22Rv1 (cell line): ENCODE measurements at regions not wholly inside any gene's neighbourhood (a gene's known extent, or its start where the extent isn't known, plus 50 kb on each side); places are given as distances from the start of the nearest gene placed in this dataset.

ENCODE experiments used
- H3K27ac ChIP-seq: fragments of 450-650 bp; 2 replicates; pipeline ENCODE4 v1.5.1; 2017
- CTCF ChIP-seq: fragments of 450-650 bp; IDR thresholded peaks from 2 replicates; pipeline ENCODE4 v1.5.1; 2017; ENCODE audit warnings: mild to moderate bottlenecking
- ZFX ChIP-seq: fragments of 450-650 bp; IDR thresholded peaks from 2 replicates; pipeline ENCODE4 v1.6.1; 2017; ENCODE audit warnings: antibody characterized with exemption, borderline replicate concordance

DNA sequence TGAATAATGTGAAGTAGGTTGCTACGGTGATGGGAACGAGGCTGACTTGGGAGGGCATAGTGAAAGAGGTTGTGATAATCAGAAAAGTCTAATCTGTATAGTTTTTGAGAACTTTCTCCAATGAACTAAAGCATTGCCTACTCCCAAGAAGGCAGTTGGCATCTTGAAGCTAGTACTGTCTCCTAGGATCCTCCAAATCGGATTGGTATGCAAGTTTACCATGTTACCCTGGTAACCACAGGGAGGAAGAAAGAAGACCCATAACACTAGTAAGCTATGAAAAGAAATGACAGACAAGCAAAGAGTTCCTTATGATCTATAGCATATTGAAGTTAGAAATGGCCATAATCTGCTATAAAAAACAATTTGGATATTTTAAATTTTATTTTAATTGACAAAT is 127.2 kb upstream of the SYNPR start:
- TF ChIP-seq CTCF = no peak
- no peak for TF ChIP-seq ZFX
- no peak overlapping the region for H3K27ac ChIP-seq

DNA sequence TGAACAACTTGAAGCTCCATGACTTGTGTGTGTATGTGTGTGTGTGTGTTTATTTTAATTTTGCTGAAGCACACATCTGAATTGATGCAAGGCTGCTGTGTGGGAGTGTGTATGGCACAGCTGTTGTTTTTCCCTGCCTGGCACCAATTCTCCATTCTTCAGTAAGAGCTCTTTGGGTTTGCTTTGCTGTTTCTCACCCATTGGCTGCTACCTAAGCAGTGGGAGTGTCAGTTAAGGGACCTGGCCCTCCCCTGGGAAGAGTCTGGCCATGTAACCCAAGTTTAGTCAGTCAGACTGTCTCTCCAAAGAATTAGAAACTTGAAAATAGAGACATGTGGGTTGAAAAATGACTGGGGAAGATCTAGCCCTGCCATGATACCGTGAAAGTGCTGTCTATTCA is 126.2 kb upstream of the SYNPR start:
- H3K27ac ChIP-seq = no peak overlapping the region
- TF ChIP-seq CTCF (no peak), ZFX (no peak)

DNA sequence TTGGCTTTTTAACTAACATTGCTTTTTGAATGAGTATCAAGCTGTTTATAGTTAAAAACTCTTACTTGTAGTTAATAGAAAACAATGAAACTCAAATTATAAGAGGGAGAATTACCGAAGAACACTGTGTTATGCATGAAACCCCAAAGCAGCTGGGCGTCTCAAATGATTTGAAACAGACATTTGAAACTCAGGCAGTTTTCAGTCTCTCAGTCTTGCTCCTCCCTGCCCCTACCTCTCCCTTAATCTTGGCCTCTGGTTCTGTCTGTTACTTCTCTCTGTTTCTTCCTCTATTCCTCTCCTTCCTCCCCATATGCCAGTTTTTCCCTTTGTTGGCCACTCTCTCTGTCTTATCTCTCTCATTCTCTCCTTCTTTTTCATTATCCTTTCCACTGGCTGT is 118.3 kb upstream of the SYNPR start:
- H3K27ac ChIP-seq = no peak overlapping the region
- TF ChIP-seq CTCF (no peak), ZFX (no peak)

DNA sequence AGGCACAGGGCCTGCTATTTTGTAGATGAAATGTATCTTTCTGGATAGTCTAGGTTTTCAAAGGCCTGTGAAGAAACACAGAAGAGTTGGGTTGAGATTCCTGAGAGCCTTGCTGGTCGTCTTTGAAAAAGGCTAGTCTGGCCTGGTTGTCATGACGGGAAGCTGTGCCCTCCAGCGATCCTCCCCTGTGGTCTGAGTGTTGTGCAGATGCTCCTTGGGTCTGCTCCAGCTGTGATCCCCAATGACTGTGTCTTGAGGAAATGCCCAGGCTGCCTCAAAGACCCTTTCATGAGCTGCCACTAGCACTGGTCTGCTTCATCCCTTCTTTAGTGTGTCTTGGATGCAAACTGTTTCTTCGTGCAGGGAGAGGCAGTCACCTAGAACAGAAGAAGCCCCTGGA is 111.0 kb upstream of the SYNPR start:
- H3K27ac ChIP-seq = no peak overlapping the region
- no peak for TF ChIP-seq ZFX
- TF ChIP-seq CTCF = no peak

GRCh38 chr3:63168179-63168578 is 109.9 kb upstream of the SYNPR start:
- no peak for TF ChIP-seq ZFX
- no peak for TF ChIP-seq CTCF
- no peak overlapping the region for H3K27ac ChIP-seq

GRCh38 chr3:63179862-63180522 is 98.1 kb upstream of the SYNPR start:
- TF ChIP-seq ZFX (no peak), CTCF (no peak)

DNA sequence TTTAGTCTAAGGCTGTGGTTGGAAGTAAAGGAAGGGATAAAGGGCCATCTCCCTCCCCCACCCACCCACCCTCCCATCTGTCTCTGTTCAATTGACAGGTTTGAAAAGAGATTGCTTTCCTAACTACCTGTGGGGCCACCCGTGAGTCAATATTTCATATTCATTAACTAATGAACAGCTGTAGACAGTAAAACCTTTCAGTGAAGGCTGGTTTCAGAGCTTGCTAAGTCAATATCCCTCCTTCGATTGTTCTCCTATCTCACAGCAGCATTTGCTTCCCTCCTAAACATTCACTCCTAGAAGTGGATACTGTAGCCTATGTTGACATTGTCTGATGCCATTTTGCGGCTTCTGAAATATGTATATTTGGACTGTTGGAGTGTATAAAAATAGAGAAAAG is 85.9 kb upstream of the SYNPR start:
- TF ChIP-seq ZFX (no peak), CTCF (no peak)
- H3K27ac ChIP-seq = no peak overlapping the region

More at GRCh38 chr3:63179862-63180522, 98.1 kb upstream of the SYNPR start:
- H3K27ac ChIP-seq = no peak overlapping the region
